K562 (cell line): ENCODE measurements at regions not wholly inside any gene's neighbourhood (a gene's known extent, or its start where the extent isn't known, plus 50 kb on each side); places are given as distances from the start of the nearest gene placed in this dataset.

Source experiments
- ATAC-seq: fragments of 200-7000 bp; cut with Tn5 transposase; 3 replicates; pipeline ENCODE4 v1.9.1; 2020; ENCODE audit warnings: moderate library complexity
- BruUV-seq: library from RNA; stranded (reverse); fragments of 400-500 nt; replicated peaks from 2 replicates; lab custom pipeline; 2021; lab: Mats Ljungman, UMichigan
- CTCF ChIA-PET: fragments of 300-600 bp; formaldehyde crosslinking; extraction: SDS; loops from one replicate; lab custom pipeline; 2021; ENCODE audit warnings: low intra/inter-chr PET ratio; lab: Yijun Ruan, JAX
- POLR2A ChIA-PET: fragments of 300-600, 350-650 bp; sonication (Branson Sonifier 250); formaldehyde crosslinking; extraction: SDS; loops from one replicate; lab custom pipeline; 2021; ENCODE audit warnings: antibody characterized with exemption, inconsistent platforms; lab: Yijun Ruan, JAX
- DNase-seq, 4 experiments: peaks; one replicate each; pipeline versions ENCODE4 v3.0.0 to v3.0.0-alpha.2; 2011 to 2018; ENCODE audit warnings: low spot score in 3 of 4, mixed read lengths in 3 of 4; ENCODE audit errors: extremely low read depth in 1 of 4
- FAIRE-seq: peaks from 2 replicates; lab custom pipeline; 2011; peaks lifted over from hg19 to GRCh38; lab: Jason Lieb, UNC
- H2AFZ ChIP-seq: 2 replicates; pipeline ENCODE4 v1.6.0; 2011; ENCODE audit warnings: low read depth, low read length, control low read depth, inconsistent platforms
- H3K27ac ChIP-seq: fragments of 200-600 bp; 3 replicates; pipeline ENCODE4 v1.8.0; 2011; ENCODE audit warnings: low read depth, mild to moderate bottlenecking, control low read depth, inconsistent platforms, low read length, moderate library complexity, mixed read lengths; ENCODE audit errors: extremely low read depth
- H3K27me3 ChIP-seq, 2 experiments: fragments of 300-600 bp in 1 of 2; 2 replicates in 1 of 2; 3 replicates in 1 of 2; pipeline versions ENCODE4 v1.6.0 to v1.8.0; 2011; ENCODE audit warnings: inconsistent platforms in 2 of 2, low read length in 2 of 2, mild to moderate bottlenecking in 1 of 2, mixed read lengths in 1 of 2, moderate library complexity in 1 of 2; ENCODE audit not compliant: control insufficient read depth in 2 of 2, insufficient read depth in 2 of 2
- H3K36me3 ChIP-seq: fragments of 300-600 bp; 3 replicates; pipeline ENCODE4 v1.8.0; 2011; ENCODE audit warnings: mild to moderate bottlenecking, low read length, inconsistent platforms; ENCODE audit not compliant: control insufficient read depth, insufficient read depth
- H3K4me1 ChIP-seq, 2 experiments: fragments of 200-600 bp in 1 of 2; replicated peaks in 1 of 2; 2 replicates in 1 of 2; 3 replicates in 1 of 2; pipeline versions ENCODE4 v1.5.1 to v1.8.0; 2011; ENCODE audit warnings: inconsistent platforms in 2 of 2, low read length in 2 of 2, mild to moderate bottlenecking in 1 of 2, mixed read lengths in 1 of 2, moderate library complexity in 1 of 2; ENCODE audit not compliant: control insufficient read depth in 2 of 2, insufficient read depth in 2 of 2
- H3K4me2 ChIP-seq: 2 replicates; pipeline ENCODE4 v1.6.1; 2011; ENCODE audit warnings: low read length, control low read depth, inconsistent platforms, mixed read lengths; ENCODE audit not compliant: insufficient read depth
- H3K4me3 ChIP-seq: fragments of 200-600 bp; sonication (generic), shearing (Covaris generic); 2 replicates; pipeline ENCODE4 v1.5.1; 2016; ENCODE audit warnings: control low read depth, inconsistent platforms
- H3K79me2 ChIP-seq: fragments of 200-600 bp; 3 replicates; pipeline ENCODE4 v1.8.0; 2011; ENCODE audit warnings: low read length, inconsistent platforms; ENCODE audit not compliant: control insufficient read depth, insufficient read depth
- H3K9ac ChIP-seq, 2 experiments: 2 replicates each; pipeline versions ENCODE4 v1.6.0 to v1.6.1; 2011; ENCODE audit warnings: low read depth in 2 of 2, low read length in 2 of 2, control low read depth in 1 of 2, inconsistent platforms in 1 of 2, mild to moderate bottlenecking in 1 of 2, mixed read lengths in 1 of 2; ENCODE audit not compliant: insufficient read depth in 1 of 2
- H3K9me1 ChIP-seq: one replicate; pipeline ENCODE4 v1.6.0; 2011; ENCODE audit warnings: inconsistent platforms, mild to moderate bottlenecking, low read length, moderate library complexity; ENCODE audit not compliant: control insufficient read depth, insufficient read depth
- H3K9me3 ChIP-seq: replicated peaks from 2 replicates; pipeline ENCODE4 v1.5.1; 2011; ENCODE audit warnings: low read depth, low read length, inconsistent platforms; ENCODE audit not compliant: control insufficient read depth, insufficient read depth
- H4K20me1 ChIP-seq: replicated peaks from 2 replicates; pipeline ENCODE4 v1.6.1; 2011; ENCODE audit warnings: low read length, inconsistent platforms, mixed read lengths; ENCODE audit not compliant: control insufficient read depth, insufficient read depth
- ERF ChIP-seq: fragments of 450-650 bp; formaldehyde crosslinking; IDR thresholded peaks from 2 replicates; pipeline ENCODE4 v1.4.0; 2020; ENCODE audit warnings: mild to moderate bottlenecking, mixed read lengths
- HDAC8 ChIP-seq: fragments of 450-650 bp; IDR thresholded peaks from 2 replicates; pipeline ENCODE4 v1.6.1; 2016; ENCODE audit warnings: mild to moderate bottlenecking, missing genetic modification characterization, moderate library complexity, missing compliant biosample characterization
- KLF6 ChIP-seq: fragments of 250-450 bp; sonication (Bioruptor Pico); IDR thresholded peaks from 2 replicates; pipeline ENCODE4 v1.4.0; 2020; ENCODE audit warnings: mild to moderate bottlenecking, moderate library complexity, borderline replicate concordance
- PURB ChIP-seq: sonication (generic); formaldehyde crosslinking; IDR thresholded peaks from 2 replicates; pipeline ENCODE4 v1.9.0; 2021; ENCODE audit warnings: low read depth, mild to moderate bottlenecking, missing genetic modification reagents
- PYGO2 ChIP-seq: fragments of 450-650 bp; IDR thresholded peaks from 2 replicates; pipeline ENCODE4 v1.6.1; 2016; ENCODE audit warnings: mild to moderate bottlenecking, missing genetic modification characterization, moderate library complexity, missing compliant biosample characterization
- ZNF24 ChIP-seq: fragments of 450-650 bp; IDR thresholded peaks from 2 replicates; pipeline ENCODE4 v1.6.1; 2016
- ZNF644 ChIP-seq: fragments of 200-800 bp; sonication (Bioruptor generic); IDR thresholded peaks from 2 replicates; pipeline ENCODE4 v1.6.1; 2016; ENCODE audit warnings: low read depth, missing genetic modification characterization, missing compliant biosample characterization
- WGBS: fragments of 100-300 bp; shearing (Covaris generic); methylation state at CpG from one replicate; pipeline ENCODE4 v1.1.6; 2016; ENCODE audit warnings: low coverage, mixed read lengths; ENCODE audit not compliant: insufficient coverage; ENCODE audit errors: missing lambda C conversion rate; 5-methylcytosine and 5-hydroxymethylcytosine counted together
- in situ Hi-C: fragments of 300-500 bp; cut with MboI; formaldehyde crosslinking; loops from 4 replicates; pipeline ENCODE4 v1.15.0; 2018; ENCODE audit warnings: inconsistent platforms, mixed read lengths
- intact Hi-C: fragments of 100-400 bp; cut with micrococcal nuclease; formaldehyde crosslinking; loops from 2 replicates; pipeline ENCODE4 v1.14.2; 2022
- TF ChIP-seq, protein P1 (sequence below): fragments of 250-450 bp; sonication (Bioruptor Pico); IDR thresholded peaks from 2 replicates; pipeline ENCODE4 v1.4.0; 2020
- TF ChIP-seq, protein P2 (sequence below), 2 experiments: fragments of 450-650 bp in 1 of 2; sonication (generic) in 1 of 2; formaldehyde crosslinking; conservative IDR thresholded peaks; 2 replicates each; pipeline versions ENCODE4 v1.4.0 to v1.8.1; 2020 to 2022; ENCODE audit warnings: mild to moderate bottlenecking in 1 of 2, missing genetic modification reagents in 1 of 2
- TF ChIP-seq, protein P3 (sequence below): fragments of 250-450 bp; sonication (Bioruptor Pico); IDR thresholded peaks from 2 replicates; pipeline ENCODE4 v1.8.0; 2021; ENCODE audit warnings: moderate library complexity, mild to moderate bottlenecking, inconsistent platforms
- TF ChIP-seq, protein P4 (sequence below): sonication (generic); formaldehyde crosslinking; IDR thresholded peaks from 2 replicates; pipeline ENCODE4 v1.8.0; 2022; ENCODE audit warnings: mild to moderate bottlenecking, missing genetic modification reagents

DNA sequence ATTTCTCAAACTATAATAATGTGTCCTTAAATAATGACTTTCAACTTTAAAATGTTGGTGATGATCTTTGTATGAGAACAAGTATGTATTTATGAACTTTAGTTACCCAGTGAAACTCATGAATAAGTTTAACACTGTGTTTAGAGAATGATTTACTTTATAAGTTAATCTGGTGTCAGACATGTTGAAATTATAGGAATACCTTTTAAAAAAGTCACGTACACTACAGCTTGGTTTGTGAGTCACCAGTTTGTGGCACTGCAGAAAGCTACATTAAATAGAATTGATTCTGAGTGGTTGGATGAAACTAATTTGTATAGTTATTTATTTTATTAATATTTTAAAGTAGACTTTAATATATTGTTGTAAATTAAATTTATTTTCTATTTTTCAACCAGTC is 1366.2 kb upstream of the PCDH20 start (continued):
- TF ChIP-seq, protein P1, sequence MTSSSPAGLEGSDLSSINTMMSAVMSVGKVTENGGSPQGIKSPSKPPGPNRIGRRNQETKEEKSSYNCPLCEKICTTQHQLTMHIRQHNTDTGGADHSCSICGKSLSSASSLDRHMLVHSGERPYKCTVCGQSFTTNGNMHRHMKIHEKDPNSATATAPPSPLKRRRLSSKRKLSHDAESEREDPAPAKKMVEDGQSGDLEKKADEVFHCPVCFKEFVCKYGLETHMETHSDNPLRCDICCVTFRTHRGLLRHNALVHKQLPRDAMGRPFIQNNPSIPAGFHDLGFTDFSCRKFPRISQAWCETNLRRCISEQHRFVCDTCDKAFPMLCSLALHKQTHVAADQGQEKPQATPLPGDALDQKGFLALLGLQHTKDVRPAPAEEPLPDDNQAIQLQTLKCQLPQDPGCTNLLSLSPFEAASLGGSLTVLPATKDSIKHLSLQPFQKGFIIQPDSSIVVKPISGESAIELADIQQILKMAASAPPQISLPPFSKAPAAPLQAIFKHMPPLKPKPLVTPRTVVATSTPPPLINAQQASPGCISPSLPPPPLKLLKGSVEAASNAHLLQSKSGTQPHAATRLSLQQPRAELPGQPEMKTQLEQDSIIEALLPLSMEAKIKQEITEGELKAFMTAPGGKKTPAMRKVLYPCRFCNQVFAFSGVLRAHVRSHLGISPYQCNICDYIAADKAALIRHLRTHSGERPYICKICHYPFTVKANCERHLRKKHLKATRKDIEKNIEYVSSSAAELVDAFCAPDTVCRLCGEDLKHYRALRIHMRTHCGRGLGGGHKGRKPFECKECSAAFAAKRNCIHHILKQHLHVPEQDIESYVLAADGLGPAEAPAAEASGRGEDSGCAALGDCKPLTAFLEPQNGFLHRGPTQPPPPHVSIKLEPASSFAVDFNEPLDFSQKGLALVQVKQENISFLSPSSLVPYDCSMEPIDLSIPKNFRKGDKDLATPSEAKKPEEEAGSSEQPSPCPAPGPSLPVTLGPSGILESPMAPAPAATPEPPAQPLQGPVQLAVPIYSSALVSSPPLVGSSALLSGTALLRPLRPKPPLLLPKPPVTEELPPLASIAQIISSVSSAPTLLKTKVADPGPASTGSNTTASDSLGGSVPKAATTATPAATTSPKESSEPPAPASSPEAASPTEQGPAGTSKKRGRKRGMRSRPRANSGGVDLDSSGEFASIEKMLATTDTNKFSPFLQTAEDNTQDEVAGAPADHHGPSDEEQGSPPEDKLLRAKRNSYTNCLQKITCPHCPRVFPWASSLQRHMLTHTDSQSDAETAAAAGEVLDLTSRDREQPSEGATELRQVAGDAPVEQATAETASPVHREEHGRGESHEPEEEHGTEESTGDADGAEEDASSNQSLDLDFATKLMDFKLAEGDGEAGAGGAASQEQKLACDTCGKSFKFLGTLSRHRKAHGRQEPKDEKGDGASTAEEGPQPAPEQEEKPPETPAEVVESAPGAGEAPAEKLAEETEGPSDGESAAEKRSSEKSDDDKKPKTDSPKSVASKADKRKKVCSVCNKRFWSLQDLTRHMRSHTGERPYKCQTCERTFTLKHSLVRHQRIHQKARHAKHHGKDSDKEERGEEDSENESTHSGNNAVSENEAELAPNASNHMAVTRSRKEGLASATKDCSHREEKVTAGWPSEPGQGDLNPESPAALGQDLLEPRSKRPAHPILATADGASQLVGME (CRISPR knock-in tag), result no peak
- TF ChIP-seq ZNF24, result no peak
- TF ChIP-seq, protein P2, sequence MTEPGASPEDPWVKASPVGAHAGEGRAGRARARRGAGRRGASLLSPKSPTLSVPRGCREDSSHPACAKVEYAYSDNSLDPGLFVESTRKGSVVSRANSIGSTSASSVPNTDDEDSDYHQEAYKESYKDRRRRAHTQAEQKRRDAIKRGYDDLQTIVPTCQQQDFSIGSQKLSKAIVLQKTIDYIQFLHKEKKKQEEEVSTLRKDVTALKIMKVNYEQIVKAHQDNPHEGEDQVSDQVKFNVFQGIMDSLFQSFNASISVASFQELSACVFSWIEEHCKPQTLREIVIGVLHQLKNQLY (CRISPR knock-in tag; conservative IDR thresholded peaks at IDR 0.05), result no peak

DNA sequence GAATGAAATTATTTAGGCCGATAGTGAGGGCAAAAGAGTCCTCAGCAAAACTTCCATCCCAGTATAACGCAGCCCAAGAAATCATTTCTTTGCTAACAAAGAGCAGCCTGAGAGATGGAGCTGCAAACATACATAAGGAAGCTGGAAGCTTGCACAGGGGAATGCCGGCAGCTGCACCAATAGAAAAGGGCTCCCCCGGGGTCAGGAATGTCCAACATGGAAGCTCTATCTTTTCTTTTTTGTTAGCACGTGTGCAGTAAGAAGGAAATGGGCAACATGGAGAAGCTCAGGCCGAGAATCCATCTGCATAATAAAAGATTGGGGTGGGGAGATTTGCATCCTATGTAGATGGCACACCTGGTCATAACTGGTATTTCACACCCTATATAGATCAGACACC is 1363.5 kb upstream of the PCDH20 start:
- Histone ChIP-seq H3K4me3 (no peak overlapping the region), H3K4me1 (no peaks in the 10 kb centered on the region), H3K27ac (no peak overlapping the region), H3K9ac (no peak overlapping the region), H3K27me3 (no peaks in the 10 kb centered on the region), H2AFZ (no peak overlapping the region), H3K36me3 (no peaks in the 10 kb centered on the region), H3K79me2 (no peaks in the 10 kb centered on the region), H3K9me3 (no peaks in the 10 kb centered on the region), H3K4me2 (no peak overlapping the region), H4K20me1 (no peaks in the 10 kb centered on the region), H3K9me1 (no peaks in the 10 kb centered on the region)
- intact Hi-C loops (no loop called here), in situ Hi-C loops (no loop called here)
- FAIRE-seq, result no peak
- ATAC-seq, result no peak
- ChIA-PET POLR2A (no interaction called here), CTCF (no interaction called here)
- no TSS peak for BruUV-seq
- no peak for DNase-seq
- WGBS, result 0% methylated on average over 4 of the region's 6 CpGs
- TF ChIP-seq HDAC8 (tag) (no peak), PURB (CRISPR knock-in tag) (no peak), PYGO2 (tag) (no peak), KLF6 (CRISPR knock-in tag) (no peak), ERF (CRISPR knock-in tag) (no peak), ZNF644 (tag) (no peak)
- TF ChIP-seq, protein P3, sequence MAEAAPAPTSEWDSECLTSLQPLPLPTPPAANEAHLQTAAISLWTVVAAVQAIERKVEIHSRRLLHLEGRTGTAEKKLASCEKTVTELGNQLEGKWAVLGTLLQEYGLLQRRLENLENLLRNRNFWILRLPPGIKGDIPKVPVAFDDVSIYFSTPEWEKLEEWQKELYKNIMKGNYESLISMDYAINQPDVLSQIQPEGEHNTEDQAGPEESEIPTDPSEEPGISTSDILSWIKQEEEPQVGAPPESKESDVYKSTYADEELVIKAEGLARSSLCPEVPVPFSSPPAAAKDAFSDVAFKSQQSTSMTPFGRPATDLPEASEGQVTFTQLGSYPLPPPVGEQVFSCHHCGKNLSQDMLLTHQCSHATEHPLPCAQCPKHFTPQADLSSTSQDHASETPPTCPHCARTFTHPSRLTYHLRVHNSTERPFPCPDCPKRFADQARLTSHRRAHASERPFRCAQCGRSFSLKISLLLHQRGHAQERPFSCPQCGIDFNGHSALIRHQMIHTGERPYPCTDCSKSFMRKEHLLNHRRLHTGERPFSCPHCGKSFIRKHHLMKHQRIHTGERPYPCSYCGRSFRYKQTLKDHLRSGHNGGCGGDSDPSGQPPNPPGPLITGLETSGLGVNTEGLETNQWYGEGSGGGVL (CRISPR knock-in tag), result no peak
- TF ChIP-seq, protein P4, sequence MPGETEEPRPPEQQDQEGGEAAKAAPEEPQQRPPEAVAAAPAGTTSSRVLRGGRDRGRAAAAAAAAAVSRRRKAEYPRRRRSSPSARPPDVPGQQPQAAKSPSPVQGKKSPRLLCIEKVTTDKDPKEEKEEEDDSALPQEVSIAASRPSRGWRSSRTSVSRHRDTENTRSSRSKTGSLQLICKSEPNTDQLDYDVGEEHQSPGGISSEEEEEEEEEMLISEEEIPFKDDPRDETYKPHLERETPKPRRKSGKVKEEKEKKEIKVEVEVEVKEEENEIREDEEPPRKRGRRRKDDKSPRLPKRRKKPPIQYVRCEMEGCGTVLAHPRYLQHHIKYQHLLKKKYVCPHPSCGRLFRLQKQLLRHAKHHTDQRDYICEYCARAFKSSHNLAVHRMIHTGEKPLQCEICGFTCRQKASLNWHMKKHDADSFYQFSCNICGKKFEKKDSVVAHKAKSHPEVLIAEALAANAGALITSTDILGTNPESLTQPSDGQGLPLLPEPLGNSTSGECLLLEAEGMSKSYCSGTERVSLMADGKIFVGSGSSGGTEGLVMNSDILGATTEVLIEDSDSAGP (CRISPR knock-in tag), result no peak
